ENCODE measurements at regions not wholly inside any gene's neighbourhood (a gene's known extent, or its start where the extent isn't known, plus 50 kb on each side); places are given as distances from the start of the nearest gene placed in this dataset.

GRCh38 chr5:60453186-60453976, 246.6 kb downstream of the DEPDC1B start:
- H3K27ac ChIP-seq: no peak overlapping the region
- 42 to 45% methylated on average over 4 of the region's 4 CpGs for WGBS, 2 donors
- H3K36me3 ChIP-seq: no peaks in the 10 kb centered on the region

GRCh38 chr5:60448600-60448999, 251.4 kb downstream of the DEPDC1B start:
- Histone ChIP-seq H3K9me3 (no peaks in the 10 kb centered on the region), H3K36me3 (no peaks in the 10 kb centered on the region), H3K4me1 (peaks cover 0 to 5% (median 0%) of the 10 kb centered on the region in 3 donors), H3K27me3 (no peaks in the 10 kb centered on the region), H3K4me3 (no peak overlapping the region), H3K27ac (no peak overlapping the region)
- intact Hi-C loops (cut with DNase I): no loop called here
- no peak for DNase-seq
- WGBS, 2 donors: 75 to 88% methylated on average over 2 of the region's 2 CpGs
- TF ChIP-seq CTCF (IDR thresholded peaks at IDR 0.05) (no peak), POLR2A (IDR thresholded peaks at IDR 0.05) (no peak)

More at GRCh38 chr5:60453186-60453976, 246.6 kb downstream of the DEPDC1B start:
- TF ChIP-seq POLR2A (IDR thresholded peaks at IDR 0.05) (no peak), CTCF (IDR thresholded peaks at IDR 0.05) (no peak)
- Histone ChIP-seq H3K4me1 (peaks cover 0 to 5% (median 0%) of the 10 kb centered on the region in 3 donors), H3K27me3 (no peaks in the 10 kb centered on the region), H3K9me3 (peaks cover 0 to 6% (median 0%) of the 10 kb centered on the region in 3 donors), H3K4me3 (no peak overlapping the region)
- intact Hi-C loops (cut with DNase I): no loop called here
- no peak for DNase-seq

GRCh38 chr5:60447488-60447920, 252.5 kb downstream of the DEPDC1B start:
- Histone ChIP-seq H3K36me3 (no peaks in the 10 kb centered on the region), H3K9me3 (no peaks in the 10 kb centered on the region), H3K27me3 (no peaks in the 10 kb centered on the region), H3K27ac (no peak overlapping the region), H3K4me3 (no peak overlapping the region), H3K4me1 (no peaks in the 10 kb centered on the region)
- no peak for DNase-seq
- intact Hi-C loops (cut with DNase I): no loop called here
- WGBS, 2 donors: 86 to 89% methylated on average over 5 of the region's 5 CpGs
- TF ChIP-seq CTCF (IDR thresholded peaks at IDR 0.05): no peak
- TF ChIP-seq POLR2A (IDR thresholded peaks at IDR 0.05): no peak

- TF ChIP-seq POLR2A (IDR thresholded peaks at IDR 0.05): no peak
- TF ChIP-seq CTCF (IDR thresholded peaks at IDR 0.05): no peak
- H3K36me3 ChIP-seq: no peaks in the 10 kb centered on the region
- no peaks in the 10 kb centered on the region for H3K4me1 ChIP-seq
- no peak overlapping the region for H3K4me3 ChIP-seq
- H3K27ac ChIP-seq: no peak overlapping the region
- DNase-seq: no peak
- intact Hi-C loops (cut with DNase I): no loop called here
- 74 to 86% methylated on average over 3 of the region's 3 CpGs for WGBS, 2 donors
- no peaks in the 10 kb centered on the region for H3K9me3 ChIP-seq
- no peaks in the 10 kb centered on the region for H3K27me3 ChIP-seq
These were observed 253.0 kb downstream of the DEPDC1B start for GRCh38 chr5:60446917-60447316.

GRCh38 chr5:60445921-60446320, 254.0 kb downstream of the DEPDC1B start:
- Histone ChIP-seq H3K27ac (no peak overlapping the region), H3K9me3 (no peaks in the 10 kb centered on the region), H3K36me3 (no peaks in the 10 kb centered on the region), H3K27me3 (no peaks in the 10 kb centered on the region), H3K4me3 (no peak overlapping the region), H3K4me1 (no peaks in the 10 kb centered on the region)
- intact Hi-C loops (cut with DNase I): no loop called here
- no peak for TF ChIP-seq CTCF (IDR thresholded peaks at IDR 0.05)
- no peak for TF ChIP-seq POLR2A (IDR thresholded peaks at IDR 0.05)
- WGBS, 2 donors: 86 to 88% methylated on average over 1 of the region's 1 CpG
- no peak for DNase-seq
